Common myeloid progenitor, CD34-positive (primary cell): ENCODE measurements at regions not wholly inside any gene's neighbourhood (a gene's known extent, or its start where the extent isn't known, plus 50 kb on each side); places are given as distances from the start of the nearest gene placed in this dataset.
"Not testable (repeated sequence)": the region's sequence is repeated elsewhere in the genome, so short reads cannot be mapped to it uniquely, and the experiment has no call there.

Source experiments
- CTCF ChIA-PET: fragments of 350-600 bp; sonication (Branson Sonifier 250); formaldehyde crosslinking; loops from one replicate; lab custom pipeline; 2021; ENCODE audit warnings: antibody characterized with exemption; lab: Charles Lee
- POLR2A ChIA-PET: fragments of 350-600 bp; sonication (Branson Sonifier 250); formaldehyde crosslinking; loops from one replicate; lab custom pipeline; 2021; ENCODE audit warnings: antibody characterized with exemption; lab: Charles Lee
- DNase-seq, 3 donors: peaks; one replicate each; pipeline versions ENCODE4 v3.0.0 to v3.0.0-alpha.2; 2013
- H3K27ac ChIP-seq, 2 experiments: 1 replicate in 1 of 2; 2 replicates in 1 of 2; pipeline ENCODE4 v1.7.0; 2013; ENCODE audit warnings: inconsistent platforms in 2 of 2, low read length in 2 of 2, mild to moderate bottlenecking in 2 of 2, low read depth in 1 of 2, moderate library complexity in 1 of 2; ENCODE audit not compliant: severe bottlenecking in 2 of 2, insufficient read depth in 1 of 2, poor library complexity in 1 of 2
- H3K27me3 ChIP-seq, 5 experiments: replicated peaks in 2 of 5; 1 replicate in 3 of 5; 2 replicates in 2 of 5; pipeline versions ENCODE4 v1.6.1 to v1.7.0; 2013; ENCODE audit warnings: low read length in 4 of 5, mild to moderate bottlenecking in 2 of 5, moderate library complexity in 2 of 5, inconsistent platforms in 1 of 5; ENCODE audit not compliant: insufficient read depth in 5 of 5, control insufficient read depth in 4 of 5
- H3K36me3 ChIP-seq, 4 experiments: 1 replicate in 2 of 4; 2 replicates in 2 of 4; pipeline versions ENCODE4 v1.6.1 to v1.7.0; 2013; ENCODE audit warnings: low read length in 3 of 4, control low read depth in 1 of 4, mild to moderate bottlenecking in 1 of 4; ENCODE audit not compliant: control insufficient read depth in 4 of 4, insufficient read depth in 4 of 4
- H3K4me1 ChIP-seq, 4 experiments: 1 replicate in 3 of 4; 2 replicates in 1 of 4; pipeline versions ENCODE4 v1.6.1 to v1.7.1; 2013; ENCODE audit warnings: low read length in 3 of 4, mild to moderate bottlenecking in 3 of 4, control low read depth in 1 of 4, inconsistent platforms in 1 of 4, moderate library complexity in 1 of 4; ENCODE audit not compliant: control insufficient read depth in 4 of 4, insufficient read depth in 4 of 4; ENCODE audit errors: control extremely low read depth in 1 of 4
- H3K4me3 ChIP-seq, 7 experiments: 1 replicate in 4 of 7; 2 replicates in 3 of 7; pipeline versions ENCODE4 v1.5.1 to v1.7.0; 2013; ENCODE audit warnings: mild to moderate bottlenecking in 7 of 7, low read length in 6 of 7, moderate library complexity in 6 of 7, inconsistent platforms in 2 of 7, low read depth in 2 of 7, control low read depth in 1 of 7; ENCODE audit not compliant: insufficient read depth in 4 of 7, control insufficient read depth in 1 of 7; ENCODE audit errors: extremely low read depth in 1 of 7
- H3K9me3 ChIP-seq, 5 experiments: 1 replicate in 4 of 5; 2 replicates in 1 of 5; pipeline versions ENCODE4 v1.6.1 to v1.7.1; 2013; ENCODE audit warnings: low read length in 4 of 5, mild to moderate bottlenecking in 2 of 5, inconsistent platforms in 1 of 5, low read depth in 1 of 5, moderate library complexity in 1 of 5; ENCODE audit not compliant: control insufficient read depth in 4 of 5, insufficient read depth in 2 of 5; ENCODE audit errors: control extremely low read depth in 1 of 5
- WGBS: methylation state at CpG from one replicate; pipeline ENCODE4 v1.1.5; 2013; ENCODE audit not compliant: insufficient coverage; 5-methylcytosine and 5-hydroxymethylcytosine counted together

DNA sequence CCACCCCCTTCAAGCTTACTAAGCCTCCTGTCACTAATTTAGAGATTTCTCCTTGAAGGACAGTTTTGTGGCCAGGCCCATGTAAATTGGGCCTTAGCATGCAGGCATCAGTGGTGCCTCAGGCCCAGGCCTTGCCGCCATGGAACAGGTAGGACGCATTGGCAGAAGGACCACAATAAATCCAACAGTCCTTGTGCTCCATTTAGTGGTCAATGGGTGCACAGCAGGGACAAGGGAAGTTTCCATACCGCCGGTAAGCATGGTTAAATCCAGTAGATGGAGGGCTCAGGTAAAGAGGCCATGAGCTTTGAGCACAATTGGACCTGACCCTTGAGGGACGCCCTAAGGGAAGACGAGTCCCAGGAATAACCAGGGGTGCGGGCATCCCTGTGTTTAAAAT is 97.3 kb downstream of the UGT2B28 start:
- Histone ChIP-seq H3K4me3 (no peak overlapping the region), H3K36me3 (no peaks in the 10 kb centered on the region), H3K27me3 (no peaks in the 10 kb centered on the region), H3K27ac (no peak overlapping the region), H3K4me1 (no peaks in the 10 kb centered on the region), H3K9me3 (no peaks in the 10 kb centered on the region)
- ChIA-PET POLR2A (no interaction called here), CTCF (no interaction called here)
- 95% methylated on average over 7 of the region's 7 CpGs for WGBS
- DNase-seq, result no peak

DNA sequence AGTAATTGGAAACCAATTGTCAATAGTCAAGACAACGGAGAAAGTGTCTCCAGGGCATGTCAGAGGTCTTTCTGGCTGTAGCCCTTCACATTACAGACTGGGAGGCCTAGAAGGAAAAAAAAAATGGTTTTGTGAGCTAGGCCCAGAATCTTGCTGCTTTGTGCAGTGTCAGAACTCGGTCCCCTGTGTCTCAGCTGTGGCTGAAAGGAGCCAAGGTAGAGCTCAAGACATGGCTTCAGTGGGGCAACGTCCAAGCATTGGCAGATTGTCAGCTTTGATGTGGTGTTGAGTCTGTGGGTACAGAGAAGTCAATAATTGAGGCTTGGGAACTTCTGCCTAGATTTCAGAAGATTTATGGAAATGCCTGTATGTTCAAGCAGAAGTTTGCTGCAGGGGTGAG is 103.0 kb downstream of the UGT2B28 start:
- H3K9me3 ChIP-seq, result no peaks in the 10 kb centered on the region
- ChIA-PET CTCF (no interaction called here), POLR2A (no interaction called here)
- no peaks in the 10 kb centered on the region for H3K36me3 ChIP-seq
- 72% methylated on average over 3 of the region's 3 CpGs for WGBS
- H3K4me3 ChIP-seq, result no peak overlapping the region
- H3K27ac ChIP-seq, result no peak overlapping the region
- DNase-seq, result no peak
- no peaks in the 10 kb centered on the region for H3K27me3 ChIP-seq
- H3K4me1 ChIP-seq, result no peaks in the 10 kb centered on the region

DNA sequence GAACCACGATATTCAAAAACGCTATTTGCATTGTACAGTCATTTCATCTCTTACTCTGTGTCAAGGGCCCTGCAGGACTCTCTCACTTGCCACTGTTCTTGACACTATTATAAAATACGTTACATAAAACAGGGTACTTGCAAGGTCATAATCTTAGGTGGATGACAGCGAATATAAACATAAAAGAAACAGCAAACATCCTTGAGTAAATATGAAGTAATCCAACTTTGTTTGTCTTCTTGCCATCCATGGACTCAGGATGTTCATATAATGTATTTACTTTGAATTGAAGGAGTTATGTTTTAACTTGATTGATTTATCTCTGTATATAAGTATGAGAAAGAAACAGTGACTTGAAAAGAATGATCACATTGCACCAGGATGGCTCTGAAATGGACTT is 106.6 kb downstream of the UGT2B4 start:
- H3K27ac ChIP-seq, H3K4me3 ChIP-seq, DNase-seq, H3K27me3 ChIP-seq, H3K4me1 ChIP-seq, CTCF ChIA-PET, POLR2A ChIA-PET, H3K9me3 ChIP-seq, H3K36me3 ChIP-seq: not testable (repeated sequence)
- WGBS, result 100% methylated on average over 2 of the region's 4 CpGs

DNA sequence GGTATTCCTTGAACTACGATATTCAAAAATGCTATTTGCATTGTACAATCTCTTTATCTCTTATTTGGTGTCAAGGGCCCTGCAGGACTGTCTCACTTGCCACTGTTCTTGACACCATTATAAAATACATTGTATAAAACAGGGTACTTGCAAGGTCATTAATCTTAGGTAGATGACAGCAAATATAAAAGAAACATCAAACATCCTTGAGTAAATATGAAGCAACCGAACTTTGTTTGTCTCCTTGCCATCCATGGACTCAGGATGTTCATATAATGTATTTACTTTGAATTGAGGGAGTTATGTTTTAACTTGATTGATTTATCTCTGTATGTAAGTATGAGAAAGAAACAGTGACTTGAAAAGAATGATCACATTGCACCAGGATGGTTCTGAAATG is 87.3 kb downstream of the UGT2B4 start:
- ChIA-PET POLR2A (no interaction called here), CTCF (no interaction called here)
- Histone ChIP-seq H3K9me3 (no peaks in the 10 kb centered on the region), H3K4me3 (no peak overlapping the region), H3K27me3 (no peaks in the 10 kb centered on the region), H3K27ac (no peak overlapping the region), H3K36me3 (no peaks in the 10 kb centered on the region), H3K4me1 (no peaks in the 10 kb centered on the region)
- no peak for DNase-seq
- no CpG with 5 or more reads among the region's 2 CpGs for WGBS

DNA sequence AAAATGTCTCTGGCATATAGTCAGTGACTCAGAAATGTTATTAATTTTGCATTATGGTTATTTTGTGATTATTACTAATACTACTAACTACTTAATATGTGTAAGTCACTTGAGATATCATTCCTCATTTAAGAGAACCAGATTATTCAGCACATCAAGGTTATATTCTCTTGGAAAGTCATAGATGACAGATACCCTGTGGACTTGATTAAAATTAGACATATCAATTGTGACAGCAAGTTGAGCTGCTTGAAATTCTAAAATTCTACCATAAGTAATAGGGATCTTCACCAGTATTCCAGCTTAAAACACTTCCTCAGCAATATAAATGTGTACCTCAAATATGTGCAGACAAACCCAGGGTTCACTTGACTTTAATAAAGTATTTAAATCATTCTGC is 83.7 kb downstream of the UGT2B4 start:
- H3K4me3 ChIP-seq, POLR2A ChIA-PET, H3K9me3 ChIP-seq, H3K27ac ChIP-seq, H3K4me1 ChIP-seq, H3K27me3 ChIP-seq, CTCF ChIA-PET, DNase-seq, H3K36me3 ChIP-seq: not testable (repeated sequence)

DNA sequence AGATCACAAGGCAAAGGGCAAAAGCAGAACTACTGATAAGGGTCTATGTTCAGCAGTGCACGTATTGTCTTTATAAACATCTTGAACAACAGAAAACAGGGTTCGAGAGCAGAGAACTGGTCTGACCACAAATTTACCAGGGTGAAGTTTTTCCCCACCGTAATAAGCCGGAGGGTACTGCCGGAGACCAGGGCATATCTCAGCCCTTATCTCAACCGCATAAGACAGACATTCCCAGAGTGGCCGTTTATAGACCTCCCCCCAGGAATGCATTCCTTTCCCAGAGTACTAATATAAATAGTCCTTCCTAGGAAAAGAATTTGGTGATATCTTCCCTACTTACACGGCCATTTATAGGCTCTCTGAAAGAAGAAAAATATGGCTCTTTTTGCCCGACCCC is 71.0 kb downstream of the UGT2B4 start:
- H3K27ac ChIP-seq, DNase-seq, H3K4me3 ChIP-seq, H3K27me3 ChIP-seq, POLR2A ChIA-PET, H3K4me1 ChIP-seq, CTCF ChIA-PET, H3K9me3 ChIP-seq, H3K36me3 ChIP-seq: not testable (repeated sequence)
- WGBS, result 89% methylated on average over 3 of the region's 9 CpGs
